Coronary artery (tissue), 2 donors: ENCODE measurements at regions not wholly inside any gene's neighbourhood (a gene's known extent, or its start where the extent isn't known, plus 50 kb on each side); places are given as distances from the start of the nearest gene placed in this dataset.

Source experiments
- DNase-seq: peaks from one replicate; pipeline ENCODE4 v3.0.0-alpha.2; 2017; ENCODE audit warnings: low spot score
- H3K27ac ChIP-seq, 2 donors: fragments of 200-600 bp; sonication (generic); one replicate each; pipeline ENCODE4 v1.5.1; 2016 to 2019
- H3K4me3 ChIP-seq: fragments of 200-600 bp; sonication (generic); 2 replicates; pipeline ENCODE4 v1.5.1; 2016; ENCODE audit warnings: mild to moderate bottlenecking, moderate library complexity
- CTCF ChIP-seq: fragments of 200-600 bp; sonication (generic); IDR thresholded peaks from one replicate; pipeline ENCODE4 v1.5.1; 2019; ENCODE audit warnings: antibody characterized with exemption

- H3K4me3 ChIP-seq: no peak overlapping the region
- TF ChIP-seq CTCF: no peak
- H3K27ac ChIP-seq: no peak overlapping the region
- no peak for DNase-seq
Measured at GRCh38 chr3:178002113-178002512, 534.1 kb upstream of the KCNMB2 start.

GRCh38 chr3:178003756-178004155, 532.5 kb upstream of the KCNMB2 start:
- Histone ChIP-seq H3K4me3 (no peak overlapping the region), H3K27ac (no peak overlapping the region)
- no peak for DNase-seq
- TF ChIP-seq CTCF: no peak

GRCh38 chr3:178005961-178006360, 530.3 kb upstream of the KCNMB2 start:
- DNase-seq: no peak
- Histone ChIP-seq H3K4me3 (no peak overlapping the region), H3K27ac (no peak overlapping the region)
- TF ChIP-seq CTCF: no peak

GRCh38 chr3:178010306-178010705, 525.9 kb upstream of the KCNMB2 start:
- TF ChIP-seq CTCF: no peak
- Histone ChIP-seq H3K27ac (no peak overlapping the region), H3K4me3 (no peak overlapping the region)
- no peak for DNase-seq

GRCh38 chr3:178019645-178020044, 516.6 kb upstream of the KCNMB2 start:
- Histone ChIP-seq H3K27ac (no peak overlapping the region), H3K4me3 (no peak overlapping the region)
- TF ChIP-seq CTCF: no peak
- no peak for DNase-seq

GRCh38 chr3:178022599-178022998, 513.6 kb upstream of the KCNMB2 start:
- DNase-seq: no peak
- no peak overlapping the region for H3K4me3 ChIP-seq
- TF ChIP-seq CTCF: no peak
- no peak overlapping the region for H3K27ac ChIP-seq

GRCh38 chr3:178028933-178029332, 507.3 kb upstream of the KCNMB2 start:
- DNase-seq: no peak
- Histone ChIP-seq H3K4me3 (no peak overlapping the region), H3K27ac (no peak overlapping the region)
- no peak for TF ChIP-seq CTCF
